A673 (cell line): ENCODE measurements at regions not wholly inside any gene's neighbourhood (a gene's known extent, or its start where the extent isn't known, plus 50 kb on each side); places are given as distances from the start of the nearest gene placed in this dataset.

Experiments
- BruUV-seq: library from RNA; stranded (reverse); fragments of 400-500 nt; replicated peaks from 2 replicates; lab custom pipeline; 2021; lab: Mats Ljungman, UMichigan
- CTCF ChIA-PET: fragments of 300-600 bp; sonication (Branson Sonifier 250); formaldehyde crosslinking; loops from one replicate; lab custom pipeline; 2022; ENCODE audit warnings: antibody characterized with exemption; lab: Charles Lee
- POLR2A ChIA-PET: fragments of 300-600 bp; sonication (Branson Sonifier 250); formaldehyde crosslinking; loops from one replicate; lab custom pipeline; 2022; ENCODE audit warnings: antibody characterized with exemption; ENCODE audit not compliant: low non-redundant PET; lab: Charles Lee
- DNase-seq: peaks from one replicate; pipeline ENCODE4 v3.0.0-alpha.2; 2015; ENCODE audit warnings: low spot score
- H3K27ac ChIP-seq: fragments of 200-600 bp; sonication (generic); 2 replicates; pipeline ENCODE4 v1.5.1; 2016; ENCODE audit warnings: mixed run types, low read depth, mild to moderate bottlenecking, mixed read lengths, antibody characterized with exemption, low read length; ENCODE audit not compliant: poor library complexity, severe bottlenecking
- H3K27me3 ChIP-seq: fragments of 200-600 bp; sonication (generic); replicated peaks from 2 replicates; pipeline ENCODE4 v1.6.1; 2017; ENCODE audit warnings: mixed run types, low read depth, mild to moderate bottlenecking, mixed read lengths, antibody characterized with exemption, low read length; ENCODE audit not compliant: insufficient read depth, poor library complexity
- H3K36me3 ChIP-seq: fragments of 200-600 bp; sonication (generic); 2 replicates; pipeline ENCODE4 v1.6.1; 2016; ENCODE audit warnings: mixed run types, mild to moderate bottlenecking, mixed read lengths, antibody characterized with exemption, low read length; ENCODE audit not compliant: insufficient read depth, poor library complexity, severe bottlenecking
- H3K4me1 ChIP-seq: fragments of 200-600 bp; sonication (generic); 2 replicates; pipeline ENCODE4 v1.6.1; 2017; ENCODE audit warnings: mixed run types, mild to moderate bottlenecking, mixed read lengths, antibody characterized with exemption, low read length; ENCODE audit not compliant: insufficient read depth, poor library complexity, severe bottlenecking
- H3K4me3 ChIP-seq: fragments of 200-600 bp; sonication (generic); 2 replicates; pipeline ENCODE4 v1.5.1; 2016; ENCODE audit warnings: low read depth, mixed run types, mild to moderate bottlenecking, mixed read lengths, low read length; ENCODE audit not compliant: poor library complexity, severe bottlenecking
- H3K9me3 ChIP-seq: fragments of 200-600 bp; sonication (generic); 2 replicates; pipeline ENCODE4 v1.6.1; 2016; ENCODE audit warnings: mixed run types, low read depth, mild to moderate bottlenecking, mixed read lengths, antibody characterized with exemption, low read length; ENCODE audit not compliant: poor library complexity, severe bottlenecking
- EZH2 ChIP-seq: fragments of 200-600 bp; sonication (generic); IDR thresholded peaks from 2 replicates; pipeline ENCODE4 v1.6.1; 2017; ENCODE audit warnings: borderline replicate concordance, low read depth, mild to moderate bottlenecking, mixed read lengths, antibody characterized with exemption, low read length; ENCODE audit not compliant: poor library complexity, severe bottlenecking
- intact Hi-C: fragments of 100-400 bp; cut with micrococcal nuclease; formaldehyde crosslinking; loops from one replicate; pipeline ENCODE4 v1.10.0; 2022; ENCODE audit not compliant: unreplicated experiment
- TF ChIP-seq, protein P1 (sequence below): fragments of 300-800, 200-600 bp; sonication (generic); conservative IDR thresholded peaks from 2 replicates; pipeline ENCODE4 v1.5.1; 2017; ENCODE audit warnings: low read depth, mild to moderate bottlenecking, antibody characterized with exemption, low read length, moderate library complexity, mixed read lengths

DNA sequence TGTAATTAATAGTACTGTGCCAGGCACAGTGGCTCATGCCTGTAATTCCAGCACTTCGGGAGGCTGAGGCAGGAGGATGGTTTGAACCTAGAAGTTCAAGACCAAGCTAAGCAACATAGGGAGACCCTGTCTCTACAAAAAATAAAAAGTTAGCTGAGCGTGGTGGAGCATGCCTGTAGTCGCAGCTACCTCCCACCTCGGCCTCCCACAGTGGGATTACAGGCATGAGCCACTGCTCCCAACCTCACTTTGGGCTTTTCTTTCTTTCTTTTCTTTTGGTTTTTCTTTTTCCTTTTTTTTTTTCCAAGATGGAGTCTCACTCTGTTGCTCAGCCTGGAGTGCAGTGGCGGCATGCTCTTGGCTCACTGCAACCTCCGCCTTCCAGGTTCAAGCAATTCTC is 137.8 kb downstream of the MRM1 start:
- H3K27ac ChIP-seq, result no peak overlapping the region
- CTCF ChIA-PET, result no interaction called here

DNA sequence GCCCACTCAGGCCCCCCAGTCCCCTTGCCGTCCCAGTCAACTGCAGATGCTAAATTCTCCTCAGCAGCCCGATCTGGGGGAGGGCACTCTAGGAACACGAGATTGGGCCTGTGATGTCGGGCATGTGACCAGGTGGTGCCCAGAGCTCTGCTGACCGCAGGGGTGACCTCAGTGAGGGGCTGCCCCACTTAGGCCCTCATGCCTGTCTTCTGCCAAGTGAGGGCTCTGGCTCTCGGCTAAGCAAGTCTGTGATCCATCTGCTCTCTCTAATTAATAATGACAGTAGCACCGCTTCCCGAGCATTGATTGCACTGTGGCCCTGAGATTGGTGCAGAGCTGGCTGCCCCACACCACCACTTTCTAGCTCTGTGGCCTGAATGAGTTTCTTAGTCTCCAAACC is 138.8 kb downstream of the MRM1 start:
- no peaks in the 10 kb centered on the region for H3K9me3 ChIP-seq
- no peak for DNase-seq
- H3K4me1 ChIP-seq, result no peaks in the 10 kb centered on the region
- no peak overlapping the region for H3K4me3 ChIP-seq
- POLR2A ChIA-PET, result no interaction called here
- CTCF ChIA-PET, result no interaction called here
- BruUV-seq, result no TSS peak
- H3K27ac ChIP-seq, result no peak overlapping the region
- H3K27me3 ChIP-seq, result peaks cover 6% of the 10 kb centered on the region
- intact Hi-C loops, result no loop called here
- no peaks in the 10 kb centered on the region for H3K36me3 ChIP-seq
- TF ChIP-seq EZH2, result no peak
- TF ChIP-seq, protein P1, sequence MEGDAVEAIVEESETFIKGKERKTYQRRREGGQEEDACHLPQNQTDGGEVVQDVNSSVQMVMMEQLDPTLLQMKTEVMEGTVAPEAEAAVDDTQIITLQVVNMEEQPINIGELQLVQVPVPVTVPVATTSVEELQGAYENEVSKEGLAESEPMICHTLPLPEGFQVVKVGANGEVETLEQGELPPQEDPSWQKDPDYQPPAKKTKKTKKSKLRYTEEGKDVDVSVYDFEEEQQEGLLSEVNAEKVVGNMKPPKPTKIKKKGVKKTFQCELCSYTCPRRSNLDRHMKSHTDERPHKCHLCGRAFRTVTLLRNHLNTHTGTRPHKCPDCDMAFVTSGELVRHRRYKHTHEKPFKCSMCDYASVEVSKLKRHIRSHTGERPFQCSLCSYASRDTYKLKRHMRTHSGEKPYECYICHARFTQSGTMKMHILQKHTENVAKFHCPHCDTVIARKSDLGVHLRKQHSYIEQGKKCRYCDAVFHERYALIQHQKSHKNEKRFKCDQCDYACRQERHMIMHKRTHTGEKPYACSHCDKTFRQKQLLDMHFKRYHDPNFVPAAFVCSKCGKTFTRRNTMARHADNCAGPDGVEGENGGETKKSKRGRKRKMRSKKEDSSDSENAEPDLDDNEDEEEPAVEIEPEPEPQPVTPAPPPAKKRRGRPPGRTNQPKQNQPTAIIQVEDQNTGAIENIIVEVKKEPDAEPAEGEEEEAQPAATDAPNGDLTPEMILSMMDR, result no peak

More for the DNA sequence above, 137.8 kb downstream of the MRM1 start:
- POLR2A ChIA-PET, result no interaction called here
- Histone ChIP-seq H3K4me3 (no peak overlapping the region), H3K4me1 (no peaks in the 10 kb centered on the region), H3K36me3 (no peaks in the 10 kb centered on the region), H3K9me3 (no peaks in the 10 kb centered on the region), H3K27me3 (peaks cover under 1% of the 10 kb centered on the region)
- no TSS peak for BruUV-seq
- intact Hi-C loops, result no loop called here
- no peak for TF ChIP-seq EZH2
- TF ChIP-seq, protein P1, result no peak
- no peak for DNase-seq

- no peaks in the 10 kb centered on the region for H3K9me3 ChIP-seq
- intact Hi-C loops, result no loop called here
- no peaks in the 10 kb centered on the region for H3K4me1 ChIP-seq
- no peak overlapping the region for H3K4me3 ChIP-seq
- ChIA-PET CTCF (no interaction called here), POLR2A (no interaction called here)
- H3K27ac ChIP-seq, result no peak overlapping the region
- H3K27me3 ChIP-seq, result peaks cover 6% of the 10 kb centered on the region
- BruUV-seq, result no TSS peak
- no peaks in the 10 kb centered on the region for H3K36me3 ChIP-seq
- no peak for TF ChIP-seq EZH2
- TF ChIP-seq, protein P1, result no peak
- DNase-seq, result no peak
Measured at GRCh38 chr17:36741019-36741902, 139.9 kb downstream of the MRM1 start.
